Activated CD4-positive, alpha-beta memory T cell treated with anti-CD3 and anti-CD28 coated beads, Interleukin-2, amount 10 ng/mL, durations not matched to agents 7 days and 5 days (primary cell): ENCODE measurements at regions not wholly inside any gene's neighbourhood (a gene's known extent, or its start where the extent isn't known, plus 50 kb on each side); places are given as distances from the start of the nearest gene placed in this dataset.
A peak's percentile ranks its signal among the peaks of the same experiment; 100 is the strongest.

Experiments used
- CTCF ChIA-PET: fragments of 350-600 bp; sonication (Branson Sonifier 250); formaldehyde crosslinking; loops from one replicate; lab custom pipeline; 2021; ENCODE audit warnings: antibody characterized with exemption, inconsistent platforms; lab: Charles Lee
- POLR2A ChIA-PET: fragments of 350-600 bp; sonication (Branson Sonifier 250); formaldehyde crosslinking; loops from one replicate; lab custom pipeline; 2021; ENCODE audit warnings: antibody characterized with exemption; lab: Charles Lee
- DNase-seq: peaks from one replicate; pipeline ENCODE4 v3.0.0-alpha.2; 2020
- H3K27ac Mint-ChIP-seq: one replicate; pipeline ENCODE4 v1.8.0; 2021; ENCODE audit warnings: mild to moderate bottlenecking, mixed read lengths
- H3K27me3 Mint-ChIP-seq: one replicate; pipeline ENCODE4 v1.8.0; 2021; ENCODE audit warnings: mixed read lengths
- H3K36me3 Mint-ChIP-seq: one replicate; pipeline ENCODE4 v1.8.0; 2021; ENCODE audit warnings: low read depth, mixed read lengths
- H3K4me1 Mint-ChIP-seq: one replicate; pipeline ENCODE4 v1.8.0; 2021; ENCODE audit warnings: mixed read lengths
- H3K4me3 Mint-ChIP-seq: one replicate; pipeline ENCODE4 v1.8.0; 2021; ENCODE audit warnings: mild to moderate bottlenecking, mixed read lengths
- H3K9me3 Mint-ChIP-seq: one replicate; pipeline ENCODE4 v1.8.0; 2021; ENCODE audit warnings: mixed read lengths

- H3K9me3 Mint-ChIP-seq = peaks cover 11% of the 10 kb centered on the region
- no peak overlapping the region for H3K4me3 Mint-ChIP-seq
- ChIA-PET CTCF (interaction anchor here (0.9 to 1.4 kb wide), 3 partner anchors 9 to 16 kb away, joined by 3 to 4 read pairs (median 3); no protein-coding TSS in a partner anchor), POLR2A (interaction anchor here (2.4 kb wide), 1 partner anchor 11 kb away, joined by 17 read pairs; no protein-coding TSS in a partner anchor)
- DNase-seq = no peak
- peaks cover 38% of the 10 kb centered on the region for H3K27me3 Mint-ChIP-seq
- H3K36me3 Mint-ChIP-seq = peaks cover 4% of the 10 kb centered on the region
- H3K4me1 Mint-ChIP-seq = peaks cover 21% of the 10 kb centered on the region
- no peak overlapping the region for H3K27ac Mint-ChIP-seq
Measured at GRCh38 chr15:69743091-69743490, 290.5 kb downstream of the RPLP1 start.

DNA sequence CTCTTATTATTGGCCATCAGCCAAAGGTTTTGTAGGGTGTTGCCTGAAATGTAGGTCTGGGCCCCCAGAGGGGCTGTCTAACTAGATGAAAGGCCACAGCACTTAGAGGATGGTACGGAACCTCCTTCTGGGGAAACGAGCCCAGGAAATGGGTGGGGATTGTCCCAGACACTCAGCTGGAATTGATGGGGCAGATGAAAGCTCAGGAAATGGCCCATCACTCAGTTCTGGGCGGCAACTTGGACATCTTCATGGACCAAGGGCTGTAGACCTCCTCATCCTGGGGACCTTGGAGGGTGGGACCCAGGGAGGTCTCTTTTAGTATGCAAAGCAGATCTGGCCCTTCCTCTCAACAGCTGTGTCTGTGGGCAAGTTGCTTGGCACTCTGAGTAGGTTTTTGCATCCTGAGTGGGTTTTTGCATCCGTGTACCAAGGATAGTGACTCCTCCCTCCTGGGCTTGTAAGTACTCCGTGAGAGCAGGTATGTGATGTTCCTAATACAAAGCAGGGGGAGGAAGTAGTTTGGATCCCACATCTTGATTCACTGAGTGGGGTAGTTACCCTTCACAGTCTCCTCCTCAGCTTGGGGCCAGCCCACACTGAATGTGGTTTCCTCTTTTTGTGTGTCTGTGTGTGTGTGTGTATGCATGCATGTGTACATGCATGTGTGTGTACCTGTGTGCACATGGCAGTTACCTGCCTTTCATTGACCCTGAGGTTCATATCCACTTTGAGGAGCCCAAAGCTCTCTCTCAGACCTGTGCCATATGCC, 292.0 kb downstream of the RPLP1 start:
- H3K27me3 Mint-ChIP-seq = peaks cover 28% of the 10 kb centered on the region
- ChIA-PET CTCF (interaction anchor here (1.0 to 1.8 kb wide), 3 partner anchors 13 to 353 kb away, joined by 3 to 4 read pairs (median 3); partner anchors contain the start of gene TLE3), POLR2A (interaction anchor here (2.4 kb wide), 1 partner anchor 10 kb away, joined by 17 read pairs; no protein-coding TSS in a partner anchor)
- DNase-seq = no peak
- peaks cover 3% of the 10 kb centered on the region for H3K9me3 Mint-ChIP-seq
- no peak overlapping the region for H3K27ac Mint-ChIP-seq
- no peaks in the 10 kb centered on the region for H3K36me3 Mint-ChIP-seq
- peaks cover 23% of the 10 kb centered on the region for H3K4me1 Mint-ChIP-seq
- no peak overlapping the region for H3K4me3 Mint-ChIP-seq

GRCh38 chr15:69747193-69747592, 294.6 kb downstream of the RPLP1 start:
- Mint-ChIP-seq H3K36me3 (peaks cover 12% of the 10 kb centered on the region), H3K4me1 (peaks cover 30% of the 10 kb centered on the region), H3K27ac (no peak overlapping the region), H3K27me3 (peaks cover 29% of the 10 kb centered on the region), H3K9me3 (peaks cover 6% of the 10 kb centered on the region), H3K4me3 (no peak overlapping the region)
- ChIA-PET CTCF (no interaction called here), POLR2A (no interaction called here)
- DNase-seq = no peak

GRCh38 chr15:69748131-69748530, 295.5 kb downstream of the RPLP1 start:
- CTCF ChIA-PET = no interaction called here
- H3K36me3 Mint-ChIP-seq = peaks cover 21% of the 10 kb centered on the region
- no peak for DNase-seq
- peaks cover 13% of the 10 kb centered on the region for H3K9me3 Mint-ChIP-seq
- peaks cover 29% of the 10 kb centered on the region for H3K4me1 Mint-ChIP-seq
- H3K27ac Mint-ChIP-seq = no peak overlapping the region
- H3K27me3 Mint-ChIP-seq = peaks cover 32% of the 10 kb centered on the region
- H3K4me3 Mint-ChIP-seq = no peak overlapping the region
- POLR2A ChIA-PET = no interaction called here

DNA sequence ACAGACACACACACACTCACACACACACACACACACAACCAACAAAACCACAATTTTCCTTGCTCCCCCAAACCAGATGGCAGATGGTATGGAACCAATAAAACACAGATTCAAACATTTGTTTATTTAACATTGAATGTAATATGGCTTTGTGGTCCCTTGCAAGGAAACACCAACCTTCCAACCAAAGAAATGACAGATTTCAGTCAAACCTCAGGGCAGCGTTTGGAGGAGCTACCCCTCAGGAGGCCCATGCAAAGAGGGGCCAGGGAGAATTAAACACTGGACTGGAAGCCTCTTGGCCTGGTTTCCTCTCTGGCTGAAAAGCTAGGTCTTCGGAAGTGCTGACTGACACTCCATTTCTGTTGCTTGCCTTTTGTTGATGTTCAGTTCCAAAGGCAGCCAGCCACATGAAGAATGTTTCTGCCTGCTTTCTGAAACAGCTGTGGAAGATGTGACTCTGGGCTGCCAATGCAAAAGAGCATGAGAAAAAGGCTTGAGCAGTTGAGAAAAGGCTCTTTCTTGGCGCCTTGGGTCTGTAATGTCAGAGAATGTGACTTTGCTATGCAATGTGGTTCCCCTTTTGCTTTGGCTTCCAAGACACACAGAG, 296.1 kb downstream of the RPLP1 start:
- peaks cover 31% of the 10 kb centered on the region for H3K27me3 Mint-ChIP-seq
- ChIA-PET CTCF (interaction anchor here (0.8 kb wide), 1 partner anchor 26 kb away, joined by 3 read pairs; no protein-coding TSS in a partner anchor), POLR2A (no interaction called here)
- H3K9me3 Mint-ChIP-seq = peaks cover 18% of the 10 kb centered on the region
- peaks cover 26% of the 10 kb centered on the region for H3K36me3 Mint-ChIP-seq
- H3K4me3 Mint-ChIP-seq = no peak overlapping the region
- no peak overlapping the region for H3K27ac Mint-ChIP-seq
- peaks cover 25% of the 10 kb centered on the region for H3K4me1 Mint-ChIP-seq
- DNase-seq = no peak

- H3K27me3 Mint-ChIP-seq = peaks cover 31% of the 10 kb centered on the region
- no peak overlapping the region for H3K4me3 Mint-ChIP-seq
- ChIA-PET CTCF (interaction anchor here (0.8 kb wide), 1 partner anchor 26 kb away, joined by 3 read pairs; no protein-coding TSS in a partner anchor), POLR2A (no interaction called here)
- peaks cover 23% of the 10 kb centered on the region for H3K4me1 Mint-ChIP-seq
- peaks cover 32% of the 10 kb centered on the region for H3K36me3 Mint-ChIP-seq
- no peak overlapping the region for H3K27ac Mint-ChIP-seq
- DNase-seq = no peak
- peaks cover 23% of the 10 kb centered on the region for H3K9me3 Mint-ChIP-seq
Measured at GRCh38 chr15:69749274-69749673, 296.7 kb downstream of the RPLP1 start.

GRCh38 chr15:69749797-69750196, 297.2 kb downstream of the RPLP1 start:
- POLR2A ChIA-PET = interaction anchor here (1.2 kb wide), 1 partner anchor 18 kb away, joined by 4 read pairs; no protein-coding TSS in a partner anchor
- Mint-ChIP-seq H3K4me3 (no peak overlapping the region), H3K9me3 (peaks cover 28% of the 10 kb centered on the region), H3K36me3 (peaks cover 38% of the 10 kb centered on the region), H3K27me3 (peaks cover 32% of the 10 kb centered on the region), H3K4me1 (peaks cover 23% of the 10 kb centered on the region), H3K27ac (no peak overlapping the region)
- DNase-seq = no peak
- CTCF ChIA-PET = no interaction called here

DNA sequence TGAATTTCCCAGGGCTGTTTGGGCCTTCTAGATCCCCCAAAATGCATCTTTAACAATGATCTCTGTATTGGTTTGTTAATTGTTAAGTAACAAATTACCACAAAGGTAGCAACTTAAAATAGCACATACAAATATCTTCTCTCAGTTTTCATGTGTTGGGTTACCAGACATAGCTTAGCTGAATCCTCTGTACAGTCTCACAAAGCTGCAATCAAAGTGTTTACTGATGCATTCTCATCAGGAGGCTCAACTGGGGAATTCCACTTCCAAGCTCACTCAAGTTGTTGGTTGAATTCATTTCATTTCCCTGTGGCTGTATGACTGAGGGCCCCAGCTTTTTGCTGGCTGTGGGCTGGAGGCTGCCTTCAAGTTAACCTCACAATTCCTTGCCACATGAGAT, 297.6 kb downstream of the RPLP1 start:
- Mint-ChIP-seq H3K4me3 (no peak overlapping the region), H3K36me3 (peaks cover 41% of the 10 kb centered on the region), H3K9me3 (peaks cover 29% of the 10 kb centered on the region), H3K4me1 (peaks cover 26% of the 10 kb centered on the region), H3K27ac (no peak overlapping the region), H3K27me3 (peaks cover 31% of the 10 kb centered on the region)
- POLR2A ChIA-PET = interaction anchor here (1.1 to 1.2 kb wide), 2 partner anchors 18 to 36 kb away, joined by 4 read pairs; no protein-coding TSS in a partner anchor
- CTCF ChIA-PET = no interaction called here
- DNase-seq = no peak

DNA sequence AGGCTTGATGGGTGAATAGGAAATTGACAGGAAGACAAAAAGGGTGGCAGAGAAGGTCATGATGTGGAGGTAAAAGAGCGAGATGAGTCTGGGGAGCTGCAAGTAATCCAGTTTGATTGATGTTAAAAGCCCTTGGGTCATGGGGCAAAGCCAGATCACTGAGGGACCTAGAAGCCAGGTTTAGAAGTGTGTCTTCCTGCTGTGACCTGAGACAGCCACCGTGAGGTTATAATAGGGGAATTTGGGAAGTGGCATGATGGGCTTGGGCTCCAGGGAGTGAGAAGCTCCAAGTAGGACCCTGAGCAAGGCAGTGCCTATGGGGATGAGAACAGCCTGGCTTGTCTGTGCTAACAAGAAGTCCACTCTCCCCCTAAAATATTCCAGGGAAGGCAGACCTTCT, 298.5 kb downstream of the RPLP1 start:
- CTCF ChIA-PET = interaction anchor here (1.4 kb wide), 1 partner anchor 8 kb away, joined by 3 read pairs; no protein-coding TSS in a partner anchor
- POLR2A ChIA-PET = interaction anchor here (1.1 to 10.6 kb wide), 3 partner anchors 37 to 346 kb away, joined by 3 to 144 read pairs (median 4); partner anchors contain the start of gene TLE3
- peaks cover 45% of the 10 kb centered on the region for H3K36me3 Mint-ChIP-seq
- H3K4me3 Mint-ChIP-seq = no peak overlapping the region
- H3K4me1 Mint-ChIP-seq = peaks cover 34% of the 10 kb centered on the region
- DNase-seq = no peak
- H3K27ac Mint-ChIP-seq = no peak overlapping the region
- H3K9me3 Mint-ChIP-seq = peaks cover 32% of the 10 kb centered on the region
- H3K27me3 Mint-ChIP-seq = peaks cover 28% of the 10 kb centered on the region

DNA sequence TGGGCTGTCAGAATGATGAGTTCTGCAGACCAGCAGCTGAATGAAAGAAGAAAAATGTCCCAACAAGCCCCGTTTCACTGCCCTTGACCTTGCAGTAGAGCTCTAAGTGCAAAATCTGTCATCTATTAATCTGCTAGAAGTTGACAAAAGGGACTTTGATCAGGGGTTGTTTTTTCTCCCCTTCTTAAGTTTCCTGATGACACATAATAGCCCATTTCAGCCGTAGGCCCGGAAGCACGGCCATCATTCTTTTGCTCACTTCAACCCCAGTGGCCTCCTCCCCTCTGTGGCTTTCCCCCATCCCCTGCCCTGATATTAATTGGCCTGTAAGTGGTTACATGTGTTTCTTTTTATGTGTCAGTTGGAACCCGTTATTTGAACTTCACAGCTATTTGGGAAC, 298.9 kb downstream of the RPLP1 start:
- Mint-ChIP-seq H3K9me3 (peaks cover 32% of the 10 kb centered on the region), H3K36me3 (peaks cover 45% of the 10 kb centered on the region), H3K27ac (no peak overlapping the region), H3K4me1 (peaks cover 38% of the 10 kb centered on the region), H3K4me3 (no peak overlapping the region), H3K27me3 (peaks cover 26% of the 10 kb centered on the region)
- ChIA-PET POLR2A (interaction anchor here (0.7 to 10.6 kb wide), 3 partner anchors 37 to 345 kb away, joined by 3 to 144 read pairs (median 3); partner anchors contain the start of gene TLE3), CTCF (interaction anchor here (0.7 to 1.4 kb wide), 2 partner anchors 8 to 353 kb away, joined by 3 read pairs; no protein-coding TSS in a partner anchor)
- DNase-seq = no peak

- no peak for DNase-seq
- Mint-ChIP-seq H3K27me3 (peaks cover 23% of the 10 kb centered on the region), H3K36me3 (peaks cover 55% of the 10 kb centered on the region), H3K4me3 (no peak overlapping the region), H3K4me1 (peaks cover 57% of the 10 kb centered on the region), H3K9me3 (peaks cover 41% of the 10 kb centered on the region), H3K27ac (no peak overlapping the region)
- ChIA-PET CTCF (interaction anchor here (1.3 to 2.0 kb wide), 2 partner anchors 24 to 344 kb away, joined by 3 to 9 read pairs; partner anchors contain the start of gene TLE3), POLR2A (interaction anchor here (0.8 to 10.6 kb wide), 5 partner anchors 10 to 751 kb away, joined by 3 to 144 read pairs (median 7); partner anchors contain the start of gene TLE3)
Measured at GRCh38 chr15:69753867-69754266, 301.2 kb downstream of the RPLP1 start.

DNA sequence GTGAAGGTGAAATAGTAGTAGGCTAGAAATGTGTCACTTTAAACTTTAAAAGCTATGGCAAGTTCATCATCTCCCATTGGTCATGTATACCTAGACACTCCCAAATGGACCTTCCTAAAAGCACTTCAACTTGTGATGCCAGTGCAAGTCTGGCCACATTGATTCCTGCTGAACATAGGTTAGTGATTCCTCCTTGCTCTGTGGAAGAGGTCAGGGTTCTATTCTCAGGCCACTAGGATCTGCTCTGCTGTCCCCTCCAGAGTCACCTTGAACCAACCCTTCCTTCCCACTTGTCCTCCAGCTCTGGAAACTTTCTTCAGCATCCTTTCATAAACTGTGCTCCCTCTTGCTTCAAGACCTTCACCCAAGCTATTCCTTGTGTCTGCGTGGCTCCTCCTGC, 301.7 kb downstream of the RPLP1 start:
- Mint-ChIP-seq H3K4me1 (peaks cover 62% of the 10 kb centered on the region), H3K27ac (peak overlapping the region; percentile 80), H3K36me3 (peaks cover 59% of the 10 kb centered on the region), H3K4me3 (no peak overlapping the region), H3K27me3 (peaks cover 23% of the 10 kb centered on the region), H3K9me3 (peaks cover 45% of the 10 kb centered on the region)
- CTCF ChIA-PET = no interaction called here
- POLR2A ChIA-PET = interaction anchor here (1.5 to 10.6 kb wide), 4 partner anchors 10 to 751 kb away, joined by 3 to 144 read pairs (median 12); partner anchors contain the start of gene TLE3
- no peak for DNase-seq
